ENCODE measurements at regions not wholly inside any gene's neighbourhood (a gene's known extent, or its start where the extent isn't known, plus 50 kb on each side); places are given as distances from the start of the nearest gene placed in this dataset.

DNA sequence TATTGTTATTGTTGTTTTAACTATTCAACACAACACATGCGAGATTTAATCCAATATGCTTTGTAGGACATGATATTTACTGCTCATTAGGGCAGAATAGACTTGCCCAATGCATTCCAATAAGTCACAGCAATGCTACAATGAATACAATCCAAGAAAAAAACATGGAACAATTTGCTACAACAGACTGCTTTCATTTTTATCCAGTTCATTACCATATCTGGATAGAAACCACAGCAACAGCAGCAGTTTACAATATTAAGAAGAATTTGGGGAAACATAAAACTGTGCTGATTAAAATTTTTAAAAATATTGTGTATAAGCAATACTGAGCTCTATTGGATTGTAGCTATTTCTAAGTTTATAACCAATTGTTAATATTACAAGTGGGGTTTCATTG lies 833.0 kb downstream of the DIAPH3 start:
- TF ChIP-seq, protein P1, sequence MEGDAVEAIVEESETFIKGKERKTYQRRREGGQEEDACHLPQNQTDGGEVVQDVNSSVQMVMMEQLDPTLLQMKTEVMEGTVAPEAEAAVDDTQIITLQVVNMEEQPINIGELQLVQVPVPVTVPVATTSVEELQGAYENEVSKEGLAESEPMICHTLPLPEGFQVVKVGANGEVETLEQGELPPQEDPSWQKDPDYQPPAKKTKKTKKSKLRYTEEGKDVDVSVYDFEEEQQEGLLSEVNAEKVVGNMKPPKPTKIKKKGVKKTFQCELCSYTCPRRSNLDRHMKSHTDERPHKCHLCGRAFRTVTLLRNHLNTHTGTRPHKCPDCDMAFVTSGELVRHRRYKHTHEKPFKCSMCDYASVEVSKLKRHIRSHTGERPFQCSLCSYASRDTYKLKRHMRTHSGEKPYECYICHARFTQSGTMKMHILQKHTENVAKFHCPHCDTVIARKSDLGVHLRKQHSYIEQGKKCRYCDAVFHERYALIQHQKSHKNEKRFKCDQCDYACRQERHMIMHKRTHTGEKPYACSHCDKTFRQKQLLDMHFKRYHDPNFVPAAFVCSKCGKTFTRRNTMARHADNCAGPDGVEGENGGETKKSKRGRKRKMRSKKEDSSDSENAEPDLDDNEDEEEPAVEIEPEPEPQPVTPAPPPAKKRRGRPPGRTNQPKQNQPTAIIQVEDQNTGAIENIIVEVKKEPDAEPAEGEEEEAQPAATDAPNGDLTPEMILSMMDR (conservative IDR thresholded peaks at IDR 0.05 in 1 of 2, IDR thresholded peaks at IDR 0.05 in 1 of 2; ENCODE audit: extremely low read depth in 1 of 2, insufficient read depth in 1 of 2, low read depth in 1 of 2, low read length in 2 of 2), result no peak
- no peak for TF ChIP-seq EZH2 (IDR thresholded peaks at IDR 0.05; ENCODE audit: borderline replicate concordance, low read length)

Data from mammary epithelial cell (primary cell).